ENCODE measurements at regions not wholly inside any gene's neighbourhood (a gene's known extent, or its start where the extent isn't known, plus 50 kb on each side); places are given as distances from the start of the nearest gene placed in this dataset.

GRCh38 chr2:126495189-126495588 lies 160.8 kb upstream of the GYPC start:
- no peak for DNase-seq

- DNase-seq = no peak
Measured at GRCh38 chr2:126496493-126496892, 159.5 kb upstream of the GYPC start.

GRCh38 chr2:126503476-126503875 lies 152.5 kb upstream of the GYPC start:
- no peak for DNase-seq

GRCh38 chr2:126504949-126505348 lies 151.0 kb upstream of the GYPC start:
- no peak for DNase-seq

- no peak for DNase-seq
Measured at GRCh38 chr2:126506786-126507185, 149.2 kb upstream of the GYPC start.

- DNase-seq = no peak
Measured at GRCh38 chr2:126507425-126507911, 148.5 kb upstream of the GYPC start.

GRCh38 chr2:126510356-126510755 lies 145.6 kb upstream of the GYPC start:
- DNase-seq = no peak

GRCh38 chr2:126510960-126511359 lies 145.0 kb upstream of the GYPC start:
- DNase-seq = no peak

GRCh38 chr2:126512026-126512425 lies 143.9 kb upstream of the GYPC start:
- DNase-seq = no peak

GRCh38 chr2:126513033-126513432 lies 142.9 kb upstream of the GYPC start:
- no peak for DNase-seq

GRCh38 chr2:126515471-126515870 lies 140.5 kb upstream of the GYPC start:
- no peak for DNase-seq

GRCh38 chr2:126518196-126518595 lies 137.8 kb upstream of the GYPC start:
- DNase-seq = no peak

GRCh38 chr2:126527836-126528490 lies 128.0 kb upstream of the GYPC start:
- DNase-seq = peak; percentile 35

GRCh38 chr2:126531029-126531428 lies 124.9 kb upstream of the GYPC start:
- no peak for DNase-seq

- DNase-seq = no peak
Measured at GRCh38 chr2:126534478-126534877, 121.5 kb upstream of the GYPC start.

GRCh38 chr2:126535408-126535807 lies 120.5 kb upstream of the GYPC start:
- DNase-seq = no peak

GRCh38 chr2:126536605-126537200 lies 119.3 kb upstream of the GYPC start:
- no peak for DNase-seq

GRCh38 chr2:126539101-126539500 lies 116.9 kb upstream of the GYPC start:
- DNase-seq = no peak

- DNase-seq = no peak
Measured at GRCh38 chr2:126542247-126542646, 113.7 kb upstream of the GYPC start.

- no peak for DNase-seq
Measured at GRCh38 chr2:126543081-126543480, 112.9 kb upstream of the GYPC start.

GRCh38 chr2:126558029-126558428 lies 97.9 kb upstream of the GYPC start:
- no peak for DNase-seq

- DNase-seq = no peak
Measured at GRCh38 chr2:126568734-126569133, 87.2 kb upstream of the GYPC start.

- no peak for DNase-seq
Measured at GRCh38 chr2:126571403-126571802, 84.6 kb upstream of the GYPC start.

- DNase-seq = no peak
Measured at GRCh38 chr2:126575631-126576030, 80.3 kb upstream of the GYPC start.

Measured in muscle of arm (tissue), 1 donor.